CD8-positive, alpha-beta memory T cell (primary cell): ENCODE measurements at regions not wholly inside any gene's neighbourhood (a gene's known extent, or its start where the extent isn't known, plus 50 kb on each side); places are given as distances from the start of the nearest gene placed in this dataset.

ENCODE experiments used
- CTCF ChIA-PET: fragments of 350-600 bp; sonication (Branson Sonifier 250); formaldehyde crosslinking; loops from one replicate; lab custom pipeline; 2021; ENCODE audit warnings: antibody characterized with exemption; lab: Charles Lee
- POLR2A ChIA-PET: fragments of 350-600 bp; sonication (Branson Sonifier 250); formaldehyde crosslinking; loops from one replicate; lab custom pipeline; 2021; ENCODE audit warnings: antibody characterized with exemption; lab: Charles Lee
- DNase-seq, 5 donors: peaks; one replicate each; pipeline versions ENCODE4 v3.0.0 to v3.0.0-alpha.2; 2020 to 2022; ENCODE audit warnings: mixed read lengths in 1 of 5
- H3K27ac ChIP-seq: one replicate; pipeline ENCODE4 v1.7.0; 2013; ENCODE audit warnings: low read depth, mild to moderate bottlenecking, low read length, moderate library complexity
- H3K27me3 ChIP-seq: 2 replicates; pipeline ENCODE4 v1.7.0; 2013; ENCODE audit warnings: low read length, mild to moderate bottlenecking; ENCODE audit not compliant: insufficient read depth, poor library complexity, severe bottlenecking
- H3K36me3 ChIP-seq: 2 replicates; pipeline ENCODE4 v1.7.0; 2013; ENCODE audit warnings: mild to moderate bottlenecking, low read length, moderate library complexity; ENCODE audit not compliant: insufficient read depth
- H3K4me1 ChIP-seq: 2 replicates; pipeline ENCODE4 v1.7.0; 2013; ENCODE audit warnings: mild to moderate bottlenecking, low read length, moderate library complexity; ENCODE audit not compliant: insufficient read depth
- H3K4me3 ChIP-seq: 2 replicates; pipeline ENCODE4 v1.7.0; 2013; ENCODE audit warnings: mild to moderate bottlenecking, low read length
- H3K9me3 ChIP-seq: 2 replicates; pipeline ENCODE4 v1.7.0; 2013; ENCODE audit warnings: mild to moderate bottlenecking, low read length
- H3K27ac Mint-ChIP-seq, 8 donors: one replicate each; pipeline ENCODE4 v1.8.0; 2020 to 2021; ENCODE audit warnings: mixed read lengths in 8 of 8, mild to moderate bottlenecking in 6 of 8, inconsistent platforms in 3 of 8, moderate library complexity in 3 of 8
- H3K27me3 Mint-ChIP-seq, 2 donors: one replicate each; pipeline ENCODE4 v1.8.0; 2020 to 2021; ENCODE audit warnings: mixed read lengths in 2 of 2, mild to moderate bottlenecking in 1 of 2, moderate library complexity in 1 of 2
- H3K36me3 Mint-ChIP-seq, 3 donors: one replicate each; pipeline ENCODE4 v1.8.0; 2020 to 2021; ENCODE audit warnings: mixed read lengths in 3 of 3, inconsistent platforms in 1 of 3, mild to moderate bottlenecking in 1 of 3
- H3K4me1 Mint-ChIP-seq, 3 donors: one replicate each; pipeline ENCODE4 v1.8.0; 2020 to 2021; ENCODE audit warnings: mixed read lengths in 3 of 3, inconsistent platforms in 1 of 3, mild to moderate bottlenecking in 1 of 3
- H3K4me3 Mint-ChIP-seq, 7 donors: one replicate each; pipeline ENCODE4 v1.8.0; 2020 to 2021; ENCODE audit warnings: mixed read lengths in 7 of 7, mild to moderate bottlenecking in 6 of 7, moderate library complexity in 4 of 7, inconsistent platforms in 2 of 7
- H3K9me3 Mint-ChIP-seq, 5 donors: one replicate each; pipeline ENCODE4 v1.8.0; 2020 to 2022; ENCODE audit warnings: mixed read lengths in 5 of 5, mild to moderate bottlenecking in 3 of 5, moderate library complexity in 2 of 5, inconsistent platforms in 1 of 5

DNA sequence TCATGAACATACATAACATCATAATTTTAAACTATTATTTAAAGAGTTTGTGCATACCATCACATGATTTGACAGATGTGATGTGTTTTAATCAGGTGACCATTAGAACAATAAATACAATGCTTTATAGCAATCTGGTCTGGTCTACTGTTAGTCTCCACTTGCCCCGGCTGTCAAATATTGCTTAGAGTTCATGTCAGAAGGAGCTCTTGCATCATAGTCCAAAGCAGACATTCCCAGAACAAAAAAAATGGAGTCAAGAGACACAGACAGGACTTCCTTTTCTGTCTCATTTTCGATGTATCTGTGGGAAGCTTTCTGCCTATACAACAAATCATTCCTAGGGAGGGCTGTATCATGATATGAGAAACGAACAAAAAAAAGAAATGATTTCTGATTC, 979.2 kb upstream of the WWC1 start:
- H3K36me3 ChIP-seq = no peaks in the 10 kb centered on the region
- H3K4me1 Mint-ChIP-seq = no peaks in the 10 kb centered on the region
- H3K27ac ChIP-seq = no peak overlapping the region
- no peak for DNase-seq
- no peaks in the 10 kb centered on the region for H3K27me3 Mint-ChIP-seq
- no peaks in the 10 kb centered on the region for H3K36me3 Mint-ChIP-seq
- H3K27ac Mint-ChIP-seq = no peak overlapping the region
- no peaks in the 10 kb centered on the region for H3K27me3 ChIP-seq
- H3K9me3 Mint-ChIP-seq = peaks cover 2 to 10% (median 4%) of the 10 kb centered on the region in 5 donors
- POLR2A ChIA-PET = no interaction called here
- H3K4me3 Mint-ChIP-seq = no peak overlapping the region
- CTCF ChIA-PET = no interaction called here
- no peaks in the 10 kb centered on the region for H3K9me3 ChIP-seq
- H3K4me1 ChIP-seq = no peaks in the 10 kb centered on the region
- H3K4me3 ChIP-seq = no peak overlapping the region

DNA sequence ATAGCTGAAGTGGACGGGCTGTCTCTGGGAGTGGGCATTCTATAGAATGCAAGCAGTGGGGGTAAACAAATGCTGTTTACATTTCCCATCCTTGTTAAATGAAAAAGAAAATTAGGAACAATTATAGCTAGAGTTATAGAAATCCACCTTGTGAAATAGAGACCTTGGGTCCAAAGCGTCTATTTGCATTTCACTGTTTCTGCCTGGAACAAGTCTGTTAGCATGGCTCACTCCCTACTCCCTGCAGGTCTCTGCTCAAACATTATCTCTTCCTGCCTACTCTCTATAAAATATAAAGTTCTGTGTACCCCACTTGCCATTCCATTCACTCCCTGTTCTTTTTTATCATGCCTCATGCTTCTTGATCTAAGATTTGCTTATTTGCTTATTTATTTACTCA, 975.7 kb upstream of the WWC1 start:
- no peaks in the 10 kb centered on the region for H3K27me3 Mint-ChIP-seq
- POLR2A ChIA-PET = no interaction called here

GRCh38 chr5:167317884-167318283, 973.6 kb upstream of the WWC1 start:
- no peaks in the 10 kb centered on the region for H3K36me3 Mint-ChIP-seq
- CTCF ChIA-PET = no interaction called here

More for the DNA sequence above, 975.7 kb upstream of the WWC1 start:
- H3K9me3 Mint-ChIP-seq = peaks cover 0 to 12% (median 3%) of the 10 kb centered on the region in 5 donors
- Histone ChIP-seq H3K36me3 (no peaks in the 10 kb centered on the region), H3K9me3 (no peaks in the 10 kb centered on the region), H3K4me1 (no peaks in the 10 kb centered on the region), H3K27ac (no peak overlapping the region), H3K4me3 (no peak overlapping the region), H3K27me3 (no peaks in the 10 kb centered on the region)
- H3K4me3 Mint-ChIP-seq = no peak overlapping the region
- CTCF ChIA-PET = no interaction called here
- no peak for DNase-seq
- H3K4me1 Mint-ChIP-seq = no peaks in the 10 kb centered on the region
- no peaks in the 10 kb centered on the region for H3K36me3 Mint-ChIP-seq
- H3K27ac Mint-ChIP-seq = no peak overlapping the region

DNA sequence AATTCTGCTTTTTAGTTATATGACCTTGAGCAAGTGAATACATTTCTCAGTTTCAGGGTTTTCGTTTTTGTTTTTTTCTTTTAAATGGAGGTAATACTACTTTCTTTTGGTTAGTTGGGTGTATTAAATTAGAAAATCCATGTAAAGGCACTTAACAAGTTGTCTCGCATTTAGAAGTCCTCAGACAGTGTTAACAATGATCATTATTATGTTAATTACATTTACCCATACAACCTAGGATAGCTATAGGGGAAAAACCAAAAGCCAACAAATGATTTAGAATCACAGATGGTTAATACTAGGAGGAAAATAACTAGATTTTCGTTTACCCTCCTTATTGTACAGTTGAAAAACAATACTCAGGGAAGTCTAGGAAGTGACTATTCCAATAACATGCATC, 972.2 kb upstream of the WWC1 start:
- Histone ChIP-seq H3K27ac (no peak overlapping the region), H3K4me3 (no peak overlapping the region), H3K9me3 (no peaks in the 10 kb centered on the region), H3K27me3 (no peaks in the 10 kb centered on the region), H3K4me1 (no peaks in the 10 kb centered on the region), H3K36me3 (no peaks in the 10 kb centered on the region)
- no peak overlapping the region for H3K4me3 Mint-ChIP-seq
- no peaks in the 10 kb centered on the region for H3K4me1 Mint-ChIP-seq
- no peaks in the 10 kb centered on the region for H3K27me3 Mint-ChIP-seq
- no peak for DNase-seq
- H3K9me3 Mint-ChIP-seq = peaks cover 0 to 21% (median 3%) of the 10 kb centered on the region in 5 donors
- no peaks in the 10 kb centered on the region for H3K36me3 Mint-ChIP-seq
- H3K27ac Mint-ChIP-seq = no peak overlapping the region
- ChIA-PET CTCF (no interaction called here), POLR2A (no interaction called here)

More at GRCh38 chr5:167317884-167318283, 973.6 kb upstream of the WWC1 start:
- Histone ChIP-seq H3K4me3 (no peak overlapping the region), H3K36me3 (no peaks in the 10 kb centered on the region), H3K9me3 (no peaks in the 10 kb centered on the region), H3K27ac (no peak overlapping the region), H3K4me1 (no peaks in the 10 kb centered on the region), H3K27me3 (no peaks in the 10 kb centered on the region)
- Mint-ChIP-seq H3K27ac (no peak overlapping the region), H3K4me1 (no peaks in the 10 kb centered on the region), H3K4me3 (no peak overlapping the region), H3K27me3 (no peaks in the 10 kb centered on the region), H3K9me3 (peaks cover 0 to 17% (median 3%) of the 10 kb centered on the region in 5 donors)
- POLR2A ChIA-PET = no interaction called here
- DNase-seq = no peak

DNA sequence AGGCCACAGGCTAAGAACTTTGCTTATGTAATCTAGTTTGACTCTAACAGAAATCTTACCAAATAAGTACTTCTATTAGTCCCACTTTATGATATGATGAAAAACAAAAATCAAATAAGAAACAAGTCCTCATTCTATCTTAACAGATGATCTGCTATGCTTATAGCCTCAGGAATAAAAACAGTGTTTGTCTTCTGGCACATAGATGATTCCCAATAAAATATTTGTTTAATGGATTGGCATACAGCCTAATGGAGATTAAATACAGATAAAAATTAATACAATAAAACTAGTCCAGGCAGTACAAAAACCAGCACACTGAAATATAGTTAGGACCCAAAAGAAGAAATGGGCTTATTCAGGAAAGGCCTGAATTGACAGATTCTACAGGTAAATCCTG, 971.4 kb upstream of the WWC1 start:
- peaks cover 0 to 17% (median 3%) of the 10 kb centered on the region in 5 donors for H3K9me3 Mint-ChIP-seq
- Histone ChIP-seq H3K27ac (no peak overlapping the region), H3K9me3 (no peaks in the 10 kb centered on the region), H3K27me3 (no peaks in the 10 kb centered on the region), H3K4me1 (no peaks in the 10 kb centered on the region), H3K36me3 (no peaks in the 10 kb centered on the region), H3K4me3 (no peak overlapping the region)
- H3K4me1 Mint-ChIP-seq = no peaks in the 10 kb centered on the region
- CTCF ChIA-PET = no interaction called here
- DNase-seq = no peak
- H3K27me3 Mint-ChIP-seq = no peaks in the 10 kb centered on the region
- H3K27ac Mint-ChIP-seq = no peak overlapping the region
- no peak overlapping the region for H3K4me3 Mint-ChIP-seq
- no peaks in the 10 kb centered on the region for H3K36me3 Mint-ChIP-seq
- POLR2A ChIA-PET = no interaction called here

- Mint-ChIP-seq H3K9me3 (peaks cover 5 to 38% (median 8%) of the 10 kb centered on the region in 5 donors), H3K4me3 (no peak overlapping the region), H3K27ac (no peak overlapping the region), H3K4me1 (no peaks in the 10 kb centered on the region), H3K36me3 (no peaks in the 10 kb centered on the region), H3K27me3 (no peaks in the 10 kb centered on the region)
- H3K27ac ChIP-seq = no peak overlapping the region
- no peak overlapping the region for H3K4me3 ChIP-seq
- no peaks in the 10 kb centered on the region for H3K36me3 ChIP-seq
- H3K27me3 ChIP-seq = no peaks in the 10 kb centered on the region
- no peak for DNase-seq
- ChIA-PET POLR2A (no interaction called here), CTCF (no interaction called here)
- H3K9me3 ChIP-seq = no peaks in the 10 kb centered on the region
- H3K4me1 ChIP-seq = no peaks in the 10 kb centered on the region
Measured at GRCh38 chr5:167332309-167332708, 959.1 kb upstream of the WWC1 start.

GRCh38 chr5:167336161-167336560, 955.3 kb upstream of the WWC1 start:
- CTCF ChIA-PET = no interaction called here
- Mint-ChIP-seq H3K27me3 (no peaks in the 10 kb centered on the region), H3K4me3 (peak overlapping the region in 1 of 7 donors; percentile 32), H3K4me1 (no peaks in the 10 kb centered on the region), H3K9me3 (peaks cover 4 to 26% (median 12%) of the 10 kb centered on the region in 5 donors), H3K27ac (no peak overlapping the region), H3K36me3 (no peaks in the 10 kb centered on the region)
- Histone ChIP-seq H3K9me3 (no peaks in the 10 kb centered on the region), H3K36me3 (no peaks in the 10 kb centered on the region), H3K4me1 (no peaks in the 10 kb centered on the region), H3K4me3 (no peak overlapping the region), H3K27me3 (no peaks in the 10 kb centered on the region), H3K27ac (no peak overlapping the region)
- DNase-seq = no peak
- POLR2A ChIA-PET = no interaction called here

DNA sequence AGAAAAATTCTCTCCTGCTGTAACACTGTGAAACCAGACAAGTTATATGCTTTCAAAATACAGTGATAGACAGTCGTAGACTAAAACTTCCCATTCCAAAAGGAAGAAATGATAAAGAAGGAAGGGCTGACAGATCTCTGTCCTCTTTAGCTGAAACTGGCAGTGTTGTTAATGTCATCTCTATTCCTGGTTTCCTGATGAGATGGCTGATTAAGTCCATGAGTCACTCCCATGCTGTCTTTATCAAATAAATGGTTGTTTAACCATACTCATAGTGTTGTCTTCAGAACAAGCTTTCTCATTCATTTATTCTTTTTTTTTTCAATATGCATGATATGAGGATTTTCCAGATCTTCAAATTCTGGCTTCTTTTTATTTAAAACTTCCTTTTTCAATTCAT, 952.2 kb upstream of the WWC1 start:
- no peaks in the 10 kb centered on the region for H3K36me3 ChIP-seq
- H3K4me3 ChIP-seq = no peak overlapping the region
- Mint-ChIP-seq H3K27me3 (no peaks in the 10 kb centered on the region), H3K4me3 (no peak overlapping the region), H3K36me3 (no peaks in the 10 kb centered on the region), H3K4me1 (no peaks in the 10 kb centered on the region), H3K27ac (no peak overlapping the region), H3K9me3 (peaks cover 4 to 21% (median 10%) of the 10 kb centered on the region in 5 donors)
- no peaks in the 10 kb centered on the region for H3K9me3 ChIP-seq
- no peaks in the 10 kb centered on the region for H3K27me3 ChIP-seq
- no peak for DNase-seq
- POLR2A ChIA-PET = no interaction called here
- H3K27ac ChIP-seq = no peak overlapping the region
- H3K4me1 ChIP-seq = no peaks in the 10 kb centered on the region
- CTCF ChIA-PET = no interaction called here

GRCh38 chr5:167346461-167346860, 945.0 kb upstream of the WWC1 start:
- H3K36me3 Mint-ChIP-seq = no peaks in the 10 kb centered on the region
- Histone ChIP-seq H3K27me3 (no peaks in the 10 kb centered on the region), H3K4me1 (no peaks in the 10 kb centered on the region)

More at GRCh38 chr5:167346461-167346860, 945.0 kb upstream of the WWC1 start:
- DNase-seq = no peak
- Mint-ChIP-seq H3K9me3 (peaks cover 0 to 14% (median 2%) of the 10 kb centered on the region in 5 donors), H3K27ac (no peak overlapping the region), H3K4me1 (no peaks in the 10 kb centered on the region), H3K27me3 (no peaks in the 10 kb centered on the region), H3K4me3 (no peak overlapping the region)
- Histone ChIP-seq H3K4me3 (no peak overlapping the region), H3K27ac (no peak overlapping the region), H3K9me3 (no peaks in the 10 kb centered on the region), H3K36me3 (no peaks in the 10 kb centered on the region)
- POLR2A ChIA-PET = no interaction called here
- CTCF ChIA-PET = no interaction called here
